ENCODE measurements at regions not wholly inside any gene's neighbourhood (a gene's known extent, or its start where the extent isn't known, plus 50 kb on each side); places are given as distances from the start of the nearest gene placed in this dataset.

- no peak for DNase-seq (ENCODE audit: insufficient read length, low spot score)
- no peak for TF ChIP-seq POLR2A (IDR thresholded peaks at IDR 0.05; ENCODE audit: low read depth, low read length)
- no peak for FAIRE-seq
These were observed 95.9 kb upstream of the CIBAR2 start for GRCh38 chr16:85208181-85208580.

GRCh38 chr16:85208643-85209520, 96.6 kb upstream of the CIBAR2 start:
- no peak for TF ChIP-seq POLR2A (IDR thresholded peaks at IDR 0.05; ENCODE audit: low read depth, low read length)
- no peak for FAIRE-seq
- DNase-seq (ENCODE audit: insufficient read length, low spot score), result no peak

DNA sequence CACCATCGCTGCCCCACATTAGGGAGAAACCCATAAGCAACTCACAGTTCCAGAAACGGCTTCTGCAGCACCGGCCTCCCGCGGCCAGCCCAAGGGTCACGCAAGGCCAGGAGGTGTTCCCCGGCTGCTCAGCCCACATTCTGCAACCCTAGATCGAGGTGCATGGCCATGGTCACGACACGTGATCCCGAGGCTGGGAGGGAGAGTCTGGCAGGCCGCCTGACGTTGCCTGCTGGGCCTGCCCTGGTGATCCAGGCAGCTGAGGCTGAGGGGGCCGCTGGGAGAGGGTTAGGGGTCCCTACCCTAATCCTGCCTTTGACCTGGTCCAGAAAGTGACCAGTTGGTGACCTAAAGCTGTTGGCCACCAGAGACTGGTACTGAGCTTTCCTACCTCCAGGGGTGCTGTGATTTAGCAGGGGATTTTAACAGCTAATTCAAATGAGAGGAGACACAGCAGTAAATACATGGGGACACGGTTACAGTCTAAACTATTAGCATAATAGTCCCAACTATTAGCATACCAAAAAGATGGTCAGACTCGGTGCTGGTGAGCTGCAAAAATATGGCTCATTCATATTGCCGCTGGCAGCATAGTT, 97.4 kb upstream of the CIBAR2 start:
- FAIRE-seq (no peak), DNase-seq (ENCODE audit: insufficient read length, low spot score) (no peak)
- TF ChIP-seq POLR2A (IDR thresholded peaks at IDR 0.05; ENCODE audit: low read depth, low read length), result no peak

- FAIRE-seq (no peak), DNase-seq (ENCODE audit: insufficient read length, low spot score) (peak; percentile 78)
- TF ChIP-seq POLR2A (IDR thresholded peaks at IDR 0.05; ENCODE audit: low read depth, low read length), result no peak
These were observed 98.3 kb upstream of the CIBAR2 start for GRCh38 chr16:85210423-85211169.

DNA sequence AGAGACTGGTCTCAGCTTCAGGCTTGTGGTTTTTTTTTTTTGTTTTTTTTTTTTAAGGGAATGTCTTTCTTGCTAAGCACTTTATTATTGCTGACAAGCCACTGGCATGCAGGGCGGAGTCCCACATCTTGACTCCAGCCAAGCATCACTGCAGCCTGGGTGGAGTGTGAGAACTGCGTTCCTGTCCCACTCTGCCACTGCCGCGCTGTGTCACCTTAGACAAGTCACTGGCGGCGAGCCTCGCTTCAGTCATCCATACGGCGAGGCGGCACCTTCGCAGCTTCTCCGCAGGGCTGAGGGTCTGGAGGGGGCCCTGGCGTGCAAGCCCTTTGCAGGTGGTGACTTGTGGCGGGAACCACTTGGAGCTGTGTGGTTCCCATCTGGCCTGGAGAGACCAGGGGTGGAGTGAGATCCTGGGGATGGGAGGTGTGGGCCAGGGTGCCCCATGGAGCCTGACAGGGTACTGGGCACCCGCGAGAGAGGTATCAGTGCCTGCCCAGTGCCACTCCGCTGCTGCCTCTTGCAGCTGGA, 99.1 kb upstream of the CIBAR2 start:
- FAIRE-seq, result no peak

DNA sequence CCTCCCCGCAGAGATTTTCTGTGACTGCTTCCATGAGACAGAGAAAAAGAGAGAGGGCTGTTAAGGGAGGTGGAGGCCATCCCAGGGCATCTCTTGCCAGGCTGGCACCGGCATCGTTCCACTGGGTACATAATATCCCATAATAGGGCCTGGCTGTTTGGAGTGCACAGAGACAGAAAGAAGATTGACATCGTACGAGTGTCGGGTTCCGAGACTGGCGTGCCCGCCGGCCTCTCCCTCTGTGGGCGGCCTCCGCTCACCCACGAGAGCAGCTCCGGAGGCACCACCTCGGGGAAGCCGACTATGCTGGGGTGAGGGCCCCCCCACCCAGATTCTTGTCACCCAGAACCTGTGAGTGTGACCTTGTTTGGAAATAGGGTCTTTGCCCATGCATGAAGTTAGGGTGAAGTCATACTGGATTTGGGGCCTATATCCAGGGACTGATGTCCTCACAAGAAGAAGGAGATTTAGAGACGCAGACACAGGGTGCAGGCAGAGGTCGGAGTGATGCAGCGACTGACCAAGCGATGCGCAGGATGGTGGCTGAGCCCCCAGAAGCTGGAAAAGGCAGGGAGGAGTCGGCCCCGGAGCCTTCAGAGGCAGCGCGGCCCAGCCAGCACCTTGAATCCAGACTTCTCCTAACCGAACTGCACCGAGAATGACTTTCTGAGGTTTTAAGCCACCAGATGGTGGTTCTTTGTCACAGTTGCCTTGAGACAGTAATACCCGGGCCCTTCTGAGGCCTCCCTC, 101.8 kb upstream of the CIBAR2 start:
- DNase-seq (ENCODE audit: insufficient read length, low spot score), result no peak
- no peak for TF ChIP-seq POLR2A (IDR thresholded peaks at IDR 0.05; ENCODE audit: low read depth, low read length)
- FAIRE-seq, result no peak

More for the DNA sequence above, 99.1 kb upstream of the CIBAR2 start:
- DNase-seq (ENCODE audit: insufficient read length, low spot score), result peak; percentile 78
- peak; percentile 30; the same call in 1 of the 2 replicates for TF ChIP-seq POLR2A (IDR thresholded peaks at IDR 0.05; ENCODE audit: low read depth, low read length)

DNA sequence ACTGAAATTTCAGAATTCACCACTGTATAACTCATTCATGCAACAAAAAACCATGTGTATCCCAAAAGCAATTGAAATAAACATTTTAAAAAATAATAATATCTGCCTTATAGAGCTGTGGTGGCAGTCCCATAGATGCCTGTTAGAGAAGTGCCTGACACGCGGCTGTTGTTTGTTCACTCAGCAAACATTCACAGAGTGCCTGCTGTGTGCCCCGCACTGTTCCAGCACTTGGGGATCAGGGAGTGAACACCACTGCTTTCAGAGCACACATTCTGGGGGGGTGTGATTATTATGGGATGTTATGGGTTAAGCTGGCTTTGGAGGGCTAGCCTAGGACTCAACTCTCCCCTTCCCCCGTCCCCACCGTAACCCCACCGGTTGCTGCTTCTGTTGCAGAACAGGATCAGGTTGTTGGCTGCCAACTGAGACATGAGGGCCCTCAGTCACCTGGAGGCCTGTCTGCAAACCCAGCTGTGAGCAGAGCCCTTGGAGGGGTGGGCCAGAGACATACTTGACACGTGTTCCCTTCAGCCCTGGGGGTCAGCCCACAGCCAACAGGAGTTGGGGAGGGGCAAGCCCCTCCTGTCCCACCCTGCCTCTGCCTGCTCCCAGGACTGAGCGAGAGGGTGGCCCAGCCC, 103.3 kb upstream of the CIBAR2 start:
- DNase-seq (ENCODE audit: insufficient read length, low spot score) (no peak), FAIRE-seq (no peak)
- TF ChIP-seq POLR2A (IDR thresholded peaks at IDR 0.05; ENCODE audit: low read depth, low read length), result no peak

DNA sequence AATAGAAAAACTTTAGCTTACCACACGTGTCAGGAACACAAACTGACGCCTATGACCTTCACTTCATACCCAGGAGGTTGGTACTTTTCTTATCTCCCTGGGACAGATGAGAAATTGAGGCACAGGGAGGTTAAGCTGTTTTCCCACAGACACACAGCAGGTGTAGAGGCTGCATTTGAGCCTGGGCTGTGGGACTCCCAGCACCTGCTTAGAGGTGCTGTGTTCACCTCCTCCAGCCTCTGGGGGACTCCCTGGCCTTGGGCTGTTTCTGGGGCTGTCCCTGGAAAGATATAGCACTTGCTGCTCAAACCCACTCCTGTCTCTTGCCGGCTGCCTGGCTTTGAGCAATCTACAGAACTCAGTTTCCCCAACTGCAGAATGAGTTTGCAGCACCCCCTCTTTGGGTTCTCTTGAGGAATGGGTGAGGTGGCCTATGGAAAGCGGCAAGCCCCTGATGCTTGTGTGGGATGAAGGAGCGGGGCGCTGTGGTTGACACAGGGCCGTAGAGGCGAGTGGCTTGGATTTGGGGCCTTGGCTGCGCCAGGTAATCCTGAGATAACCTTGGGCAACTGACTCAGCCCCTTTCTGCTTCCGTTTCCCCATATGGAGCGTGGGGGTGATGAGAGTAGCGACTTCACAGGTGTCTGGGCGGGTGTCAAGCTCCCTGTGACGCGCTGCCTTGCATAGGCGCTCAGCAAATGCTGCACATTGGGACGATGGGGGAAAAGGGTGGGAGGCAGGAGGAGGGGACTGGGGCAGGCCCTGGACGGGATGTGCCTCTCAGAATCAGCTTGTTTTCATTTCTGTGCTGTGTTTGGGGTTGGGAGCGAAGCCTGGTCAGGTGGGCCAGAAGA, 104.5 kb upstream of the CIBAR2 start:
- FAIRE-seq (no peak), DNase-seq (ENCODE audit: insufficient read length, low spot score) (no peak)
- no peak for TF ChIP-seq POLR2A (IDR thresholded peaks at IDR 0.05; ENCODE audit: low read depth, low read length)

DNA sequence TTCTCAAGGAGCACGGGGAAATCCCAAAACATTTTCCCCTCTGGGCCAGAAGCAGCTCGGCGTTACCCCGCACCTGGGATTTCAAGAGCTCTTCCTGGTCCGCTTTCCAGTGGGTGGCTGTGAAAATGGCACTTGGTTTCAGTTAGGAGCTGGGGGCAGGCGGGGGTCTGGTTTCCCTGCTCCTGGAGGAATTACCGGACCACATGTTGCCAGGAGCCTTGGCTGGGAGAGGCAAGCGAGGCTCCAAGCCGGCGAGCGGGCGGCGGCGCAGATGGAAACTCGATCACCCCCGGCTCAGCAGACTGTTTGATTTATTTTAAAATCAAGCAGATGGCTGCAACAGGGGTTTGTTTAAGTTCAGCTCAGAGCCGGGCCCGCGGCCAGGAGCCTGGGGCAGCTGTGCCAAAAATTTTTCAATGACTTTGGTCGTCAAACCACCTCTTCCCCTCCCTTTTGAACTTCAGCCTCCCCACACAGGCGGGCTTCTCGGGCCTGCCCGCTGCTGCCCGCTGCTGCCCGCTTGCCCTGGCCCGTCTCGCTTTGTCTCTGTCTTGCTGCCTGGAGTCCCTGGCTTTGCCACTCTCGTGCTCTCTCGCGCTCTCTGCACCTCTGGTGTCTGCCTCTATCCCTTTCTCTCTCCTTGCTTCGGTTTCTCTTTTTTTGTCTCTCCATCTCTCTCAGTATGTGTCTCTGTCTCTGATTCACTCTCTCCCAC, 108.0 kb upstream of the CIBAR2 start:
- no peak for FAIRE-seq
- no peak for DNase-seq (ENCODE audit: insufficient read length, low spot score)
- TF ChIP-seq POLR2A (IDR thresholded peaks at IDR 0.05; ENCODE audit: low read depth, low read length), result no peak

DNA sequence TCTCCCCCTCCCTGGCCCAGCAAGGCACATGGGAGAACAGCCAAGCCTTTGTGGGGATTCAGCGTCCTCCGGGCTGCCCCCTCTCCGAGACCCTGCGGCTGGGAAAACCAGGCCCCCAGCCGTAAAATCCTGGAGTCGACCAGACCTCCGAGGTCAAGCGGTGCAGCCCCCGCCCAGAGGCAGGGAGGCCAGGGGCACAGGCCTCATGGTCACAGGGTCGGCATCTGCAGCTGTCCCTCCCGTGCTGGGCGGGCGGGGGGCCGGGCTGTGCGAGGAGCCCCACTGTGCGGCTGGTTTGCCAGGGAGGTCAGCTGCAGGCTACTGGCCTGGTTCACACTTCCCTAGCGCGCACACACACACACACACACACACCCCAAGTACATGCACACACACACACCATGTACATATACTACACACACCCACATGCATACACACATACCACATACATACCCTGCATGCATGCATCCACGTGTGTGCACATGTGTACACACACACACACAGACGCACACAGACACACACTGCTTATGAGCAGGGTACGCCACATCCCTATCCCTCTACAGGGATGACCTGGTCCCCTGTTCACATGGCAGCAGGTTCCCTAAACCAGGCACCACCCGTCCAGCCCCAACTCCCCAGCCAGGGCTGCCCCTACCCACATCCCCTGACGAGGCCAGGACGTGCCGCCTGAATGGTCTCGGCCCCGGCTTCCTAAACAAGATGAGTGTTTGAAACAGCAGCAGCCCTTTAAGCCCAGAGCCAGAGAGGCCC, 108.9 kb upstream of the CIBAR2 start:
- TF ChIP-seq POLR2A (IDR thresholded peaks at IDR 0.05; ENCODE audit: low read depth, low read length), result no peak
- DNase-seq (ENCODE audit: insufficient read length, low spot score), result no peak

DNA sequence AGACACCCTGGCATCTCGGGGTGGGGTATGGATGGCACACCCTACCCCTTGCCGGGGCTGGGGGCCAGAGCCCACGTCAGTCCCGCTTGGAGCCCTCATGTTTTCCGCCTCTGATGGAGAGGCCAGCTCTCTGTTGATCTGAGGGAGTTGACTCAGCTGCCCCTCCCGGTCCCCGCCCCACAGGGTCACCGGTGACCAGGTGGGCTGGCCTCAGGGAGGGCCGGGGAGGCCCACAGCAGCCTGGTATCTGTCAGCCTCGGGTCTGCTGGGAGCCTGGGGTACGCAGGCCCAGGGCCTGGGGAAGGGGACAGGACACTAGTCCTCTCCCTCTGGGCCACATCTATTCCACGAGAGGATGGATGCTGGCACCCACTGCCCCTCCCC, 109.5 kb upstream of the CIBAR2 start:
- TF ChIP-seq POLR2A (IDR thresholded peaks at IDR 0.05; ENCODE audit: low read depth, low read length), result no peak
- DNase-seq (ENCODE audit: insufficient read length, low spot score) (no peak), FAIRE-seq (no peak)

More for the DNA sequence above, 108.9 kb upstream of the CIBAR2 start:
- FAIRE-seq, result no peak
